HG02588 (cell line): ENCODE measurements at regions not wholly inside any gene's neighbourhood (a gene's known extent, or its start where the extent isn't known, plus 50 kb on each side); places are given as distances from the start of the nearest gene placed in this dataset.

ENCODE experiments used
- ATAC-seq: cut with Tn5 transposase; IDR thresholded peaks from one replicate; pipeline ENCODE4 v1.9.1; 2021; ENCODE audit warnings: mild to moderate bottlenecking, moderate library complexity; ENCODE audit not compliant: unreplicated experiment

- ATAC-seq, result no peak
Observed at GRCh38 chr5:67451640-67452279, 255.2 kb upstream of the CD180 start.

- ATAC-seq, result no peak
Observed at GRCh38 chr5:67447732-67448131, 251.1 kb upstream of the CD180 start.

DNA sequence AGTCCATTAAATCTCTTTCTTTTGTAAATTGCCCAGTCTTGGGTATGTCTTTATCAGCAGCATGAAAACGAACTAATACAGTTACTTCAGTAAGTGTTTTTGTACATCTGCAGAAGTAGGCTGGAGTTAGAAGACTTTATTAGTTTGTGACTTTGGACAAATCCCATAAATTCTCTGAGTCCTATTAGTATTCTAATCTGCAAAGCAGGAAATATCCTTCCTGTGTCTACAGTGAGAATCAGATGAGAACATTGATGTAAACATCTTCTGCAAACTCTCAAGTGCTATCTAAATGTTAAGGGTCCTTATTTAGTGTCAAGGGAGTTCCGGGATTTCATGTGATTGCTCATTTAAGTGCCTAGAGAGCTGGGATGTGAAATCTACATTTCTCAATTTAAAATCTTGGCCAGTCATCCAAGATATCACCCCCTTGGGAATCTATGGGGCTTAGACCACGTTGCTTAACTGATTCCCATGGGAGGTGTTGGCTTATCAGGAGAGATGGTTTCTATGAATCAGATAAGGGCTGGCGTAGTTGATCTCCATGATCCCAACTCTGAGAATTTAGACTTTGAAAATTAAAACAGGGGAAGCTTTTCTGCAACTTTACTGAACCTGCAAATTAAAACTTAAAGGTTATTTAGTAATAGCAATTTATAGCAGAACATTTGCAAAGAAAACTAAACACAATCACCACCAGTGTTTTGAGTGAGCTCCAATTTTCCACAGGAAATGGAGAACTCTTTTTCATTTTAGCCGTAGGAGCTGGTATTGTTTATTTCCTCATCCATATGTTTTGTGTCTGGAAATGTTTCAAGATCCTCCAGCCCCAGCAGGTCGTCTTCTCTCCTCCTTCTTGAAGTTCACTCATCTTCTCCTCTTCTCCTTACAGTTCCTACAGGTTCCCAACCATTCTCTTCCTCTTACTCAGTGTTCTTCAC lies 241.6 kb upstream of the CD180 start:
- ATAC-seq, result no peak

GRCh38 chr5:67435032-67435431 lies 238.4 kb upstream of the CD180 start:
- no peak for ATAC-seq

- ATAC-seq, result no peak
Observed at GRCh38 chr5:67434466-67434865, 237.9 kb upstream of the CD180 start.

- ATAC-seq, result no peak
Observed at GRCh38 chr5:67432606-67433005, 236.0 kb upstream of the CD180 start.

DNA sequence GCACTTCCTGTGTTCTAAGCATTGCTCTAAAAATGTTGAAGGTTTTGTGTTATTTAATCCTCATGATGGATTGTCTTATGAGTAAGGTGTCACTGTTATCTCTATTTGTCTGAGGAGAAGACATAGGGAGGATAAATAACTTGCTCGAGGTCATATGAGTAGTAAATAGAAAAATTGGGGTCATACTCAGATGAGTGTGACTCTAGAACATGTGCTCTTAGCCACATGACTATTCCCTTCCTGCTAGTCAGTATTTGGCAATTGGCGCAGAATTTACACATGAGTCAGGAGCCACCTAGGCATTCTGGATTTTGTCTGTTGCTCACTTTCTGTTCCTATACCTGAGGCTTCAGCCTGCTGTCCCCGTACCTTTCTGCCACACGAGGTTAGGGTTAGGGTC lies 234.6 kb upstream of the CD180 start:
- no peak for ATAC-seq

DNA sequence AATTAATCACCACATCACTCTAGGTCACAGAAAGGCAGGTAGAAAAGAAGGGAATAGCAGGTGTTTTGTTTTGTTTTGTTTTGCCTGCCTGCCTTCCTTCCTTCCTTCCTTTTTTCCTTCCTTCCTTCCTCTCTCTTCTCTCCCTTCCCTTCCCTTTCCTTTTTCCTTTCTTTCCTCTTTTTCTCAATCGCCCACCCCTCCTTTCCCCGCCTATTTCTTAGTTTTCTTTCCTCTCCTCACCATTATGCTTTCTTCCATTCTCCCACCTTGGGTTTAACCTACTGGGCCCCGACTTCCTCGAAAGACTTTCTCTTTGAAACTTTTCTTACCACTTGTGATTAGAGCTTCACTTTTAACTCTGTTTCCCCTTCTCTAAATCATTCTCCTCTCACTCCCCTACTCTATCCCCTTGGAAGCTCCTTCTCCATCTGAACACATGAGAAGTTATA lies 231.3 kb upstream of the CD180 start:
- ATAC-seq, result no peak

GRCh38 chr5:67426961-67427849 lies 230.6 kb upstream of the CD180 start:
- ATAC-seq, result no peak

DNA sequence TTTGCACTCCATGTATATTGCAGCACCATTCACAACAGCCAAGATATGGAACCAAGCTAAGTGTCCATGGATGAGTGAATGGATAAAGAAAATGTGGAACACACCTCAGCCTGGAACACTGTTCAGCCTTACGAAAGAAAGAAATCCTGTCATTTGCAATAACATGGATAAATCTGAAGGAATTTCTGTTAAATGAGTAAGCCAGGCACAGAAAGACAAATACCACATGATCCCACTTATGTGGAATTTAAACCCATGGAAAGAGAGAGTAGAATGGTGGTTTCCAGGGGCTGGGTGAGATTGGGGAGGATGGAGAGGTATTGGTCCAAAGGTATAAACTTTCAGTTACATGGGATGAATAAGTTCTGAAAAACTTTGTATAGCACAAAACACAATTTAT lies 228.9 kb upstream of the CD180 start:
- ATAC-seq, result no peak

DNA sequence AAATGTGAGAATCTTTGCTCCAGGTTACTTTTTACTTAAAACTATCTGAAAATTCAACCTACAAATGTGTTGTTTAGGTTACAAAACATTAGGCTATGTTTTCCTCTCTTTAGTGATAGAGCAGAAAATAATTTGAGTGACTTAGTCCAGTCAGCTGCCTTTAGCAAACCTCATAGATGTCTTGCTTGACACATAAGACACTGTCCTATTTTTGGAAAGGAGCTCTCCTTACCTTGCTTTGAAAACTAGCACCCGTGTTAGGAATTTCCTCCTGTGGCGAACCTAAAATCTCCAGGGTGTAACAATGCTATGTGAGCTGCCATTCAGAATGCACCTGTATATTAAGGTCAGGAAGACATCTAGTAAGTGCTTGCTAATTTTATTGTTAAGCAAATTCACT lies 221.2 kb upstream of the CD180 start:
- ATAC-seq, result no peak

DNA sequence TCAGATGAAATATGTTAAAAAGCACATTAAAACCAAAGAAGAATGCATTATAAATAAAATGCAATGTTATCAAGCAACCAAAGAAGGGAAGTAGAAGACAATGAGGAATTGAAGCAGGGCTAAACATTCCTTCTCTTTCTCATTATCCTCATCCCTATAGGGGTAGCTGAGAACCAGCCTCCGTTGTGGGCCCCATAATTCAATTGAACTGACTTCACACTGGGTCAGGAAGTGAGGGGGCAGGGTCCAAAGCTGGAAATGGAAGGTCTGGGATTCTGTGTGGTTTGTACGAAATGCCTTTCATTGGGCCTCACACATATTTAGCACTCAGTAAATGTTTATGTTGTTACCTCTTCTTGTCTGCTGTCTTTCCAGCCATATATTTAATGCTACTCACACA lies 220.4 kb upstream of the CD180 start:
- ATAC-seq, result no peak

DNA sequence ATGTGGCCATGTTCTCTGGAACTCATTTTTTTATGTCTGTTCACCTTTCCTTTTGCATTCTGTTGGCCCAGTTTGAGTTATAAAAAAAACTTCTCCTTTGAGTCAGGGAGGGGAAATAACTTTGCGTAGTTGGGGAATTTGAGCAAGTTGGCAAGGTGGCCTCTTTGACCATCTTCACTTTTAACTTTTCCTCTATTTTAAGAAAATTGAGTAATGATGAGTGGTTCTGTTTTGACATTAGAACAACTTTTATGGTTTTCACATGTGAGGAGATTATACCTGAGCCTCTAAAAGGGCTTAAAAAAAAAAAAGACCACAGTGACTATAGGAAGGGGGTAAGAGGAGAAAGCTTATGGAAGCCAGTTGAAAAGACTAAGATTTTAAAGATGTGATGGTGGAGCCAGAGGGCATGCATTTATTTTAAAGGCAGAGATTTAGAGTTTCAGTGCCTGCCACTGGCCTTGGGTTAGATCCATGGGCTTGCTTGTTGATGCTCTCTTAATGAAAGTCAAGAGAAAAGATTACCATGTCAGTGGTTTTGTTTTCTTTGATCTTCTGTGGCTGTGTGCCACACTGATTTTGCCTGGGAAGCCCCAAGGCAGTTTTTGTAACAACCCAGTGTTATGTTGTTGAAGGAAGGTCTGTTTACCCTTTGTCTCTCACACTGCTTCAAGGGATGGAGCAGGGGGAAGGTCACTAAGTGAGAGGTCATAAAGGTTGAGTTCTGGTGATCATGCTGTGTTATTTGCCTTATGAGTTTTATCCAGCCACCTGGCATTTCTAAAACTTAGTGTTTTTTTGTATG lies 219.7 kb upstream of the CD180 start:
- no peak for ATAC-seq

- ATAC-seq, result no peak
Observed at GRCh38 chr5:67414712-67415111, 218.1 kb upstream of the CD180 start.

DNA sequence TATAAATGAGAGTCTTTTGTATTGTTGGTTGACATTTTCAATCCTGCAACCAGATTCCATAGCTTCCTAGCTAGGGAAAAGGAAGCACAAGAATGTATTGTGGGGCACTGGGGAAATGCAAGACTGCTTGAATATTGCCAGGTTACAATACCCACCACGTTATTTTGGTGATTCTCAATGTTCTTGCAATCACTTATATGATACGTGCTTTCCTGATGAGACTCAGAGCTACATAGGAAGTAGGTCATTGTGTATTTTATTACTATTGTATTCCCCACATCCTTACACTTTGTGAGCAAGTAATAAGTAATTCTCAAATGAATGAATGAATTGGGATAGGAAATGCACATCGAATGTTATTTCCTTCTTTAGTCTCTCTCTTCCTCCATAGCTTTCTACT lies 217.1 kb upstream of the CD180 start:
- ATAC-seq, result no peak

GRCh38 chr5:67409126-67409777 lies 212.7 kb upstream of the CD180 start:
- no peak for ATAC-seq

- ATAC-seq, result no peak
Observed at GRCh38 chr5:67407979-67408378, 211.4 kb upstream of the CD180 start.

- ATAC-seq, result no peak
Observed at GRCh38 chr5:67405755-67406154, 209.2 kb upstream of the CD180 start.

- ATAC-seq, result no peak
Observed at GRCh38 chr5:67405101-67405364, 208.4 kb upstream of the CD180 start.
